Stimulated activated CD4-positive, alpha-beta T cell treated with anti-CD3 and anti-CD28 coated beads, Interleukin-12 subunit alpha, Interleukin-12 subunit beta, amount 100 ng/mL, for 4 hours (primary cell): ENCODE measurements at regions not wholly inside any gene's neighbourhood (a gene's known extent, or its start where the extent isn't known, plus 50 kb on each side); places are given as distances from the start of the nearest gene placed in this dataset.

ENCODE experiments used
- DNase-seq: peaks from one replicate; pipeline ENCODE4 v3.0.0-alpha.2; 2020

DNA sequence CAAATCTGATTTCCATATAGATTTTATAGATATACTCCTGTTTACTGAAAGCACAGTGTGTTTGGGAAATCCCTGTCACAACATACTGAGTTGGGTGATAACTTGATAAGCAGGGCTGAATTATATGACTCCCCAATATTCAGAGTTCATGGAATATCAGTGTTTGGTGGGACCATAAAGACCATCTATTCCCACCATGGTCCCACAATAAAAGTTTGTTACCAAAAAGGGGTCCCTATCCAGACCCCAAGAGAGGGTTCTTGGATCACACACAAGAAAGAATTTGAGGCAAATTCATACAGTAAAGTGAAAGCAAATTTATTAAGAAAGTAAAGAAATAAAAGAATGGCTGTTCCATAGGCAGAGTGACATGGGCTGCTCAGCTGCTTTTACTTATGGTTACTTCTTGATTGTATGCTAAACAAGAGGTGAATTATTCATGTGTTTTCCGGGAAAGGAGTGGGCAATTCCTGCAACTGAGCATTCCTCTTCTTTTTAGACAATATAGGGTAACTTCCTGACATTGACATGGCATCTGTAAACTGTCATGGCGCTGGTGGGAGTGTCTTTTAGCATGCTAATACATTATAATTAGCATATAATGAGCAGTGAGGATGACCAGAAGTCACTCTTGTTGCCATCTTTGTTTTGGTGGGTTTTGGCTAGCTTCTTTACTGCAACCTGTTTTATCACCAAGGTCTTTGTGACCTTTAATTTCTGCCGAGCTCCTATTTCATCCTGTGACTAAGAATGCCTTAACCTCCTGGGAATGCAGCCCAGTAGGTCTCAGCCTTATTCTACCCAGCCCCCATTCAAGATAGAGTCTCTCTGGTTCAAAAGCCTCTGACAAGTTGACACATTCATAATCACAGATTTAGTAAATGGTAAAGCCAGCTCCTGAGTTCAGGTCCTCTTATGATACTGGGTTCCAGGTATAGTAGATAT lies 240.6 kb upstream of the PDGFD start:
- no peak for DNase-seq

DNA sequence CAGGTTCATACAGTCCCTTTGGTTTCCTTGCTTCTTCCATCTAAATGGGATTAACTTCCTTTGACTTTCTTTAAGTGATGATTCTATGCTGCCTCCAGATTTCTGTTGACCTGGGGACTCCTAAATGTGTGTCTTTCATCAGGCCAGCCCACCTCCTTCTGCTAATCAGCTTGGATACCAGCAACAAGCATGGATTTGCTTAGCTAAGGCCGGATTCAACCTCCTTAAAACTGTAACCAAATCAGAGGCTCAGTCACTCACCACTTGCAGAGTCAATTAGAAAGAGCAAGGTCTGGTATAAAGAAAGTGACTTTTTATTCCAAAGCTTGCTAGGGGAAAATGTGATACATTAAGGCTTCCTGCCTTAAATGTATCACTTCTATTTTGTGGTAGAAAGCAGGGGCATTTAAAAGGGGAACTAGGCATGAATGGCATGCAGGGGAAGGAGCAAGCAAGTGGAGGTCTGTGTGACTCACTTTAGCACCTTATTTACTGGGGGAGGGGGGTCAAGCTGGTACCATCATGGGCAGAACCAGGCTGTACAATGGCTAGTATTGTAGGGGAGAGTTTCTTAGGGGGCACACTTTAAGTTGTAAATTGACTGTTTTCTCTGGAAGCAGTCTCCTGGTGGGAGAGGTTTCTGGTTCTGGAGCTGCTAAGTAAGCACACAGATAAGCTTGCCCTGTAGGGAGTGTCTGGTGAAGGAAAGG lies 239.0 kb upstream of the PDGFD start:
- no peak for DNase-seq

DNA sequence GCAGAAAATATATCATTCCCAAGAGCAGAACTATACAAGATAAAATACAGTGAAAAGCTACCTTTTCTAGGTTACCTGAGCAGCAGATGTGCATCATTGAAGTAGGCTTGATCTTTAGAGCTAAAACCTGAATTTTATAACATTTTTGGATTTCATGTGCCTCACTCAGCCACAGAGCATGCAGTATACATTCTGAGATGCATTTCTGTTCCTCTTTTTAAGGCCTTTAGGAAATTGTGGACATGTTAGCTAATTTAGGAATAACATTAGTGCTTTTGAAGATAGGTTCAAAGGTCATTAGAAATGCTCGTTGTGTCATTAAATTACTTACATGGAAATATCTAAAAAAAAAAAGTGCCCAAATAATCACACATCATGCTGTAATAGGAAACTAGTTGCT lies 230.6 kb upstream of the PDGFD start:
- no peak for DNase-seq

DNA sequence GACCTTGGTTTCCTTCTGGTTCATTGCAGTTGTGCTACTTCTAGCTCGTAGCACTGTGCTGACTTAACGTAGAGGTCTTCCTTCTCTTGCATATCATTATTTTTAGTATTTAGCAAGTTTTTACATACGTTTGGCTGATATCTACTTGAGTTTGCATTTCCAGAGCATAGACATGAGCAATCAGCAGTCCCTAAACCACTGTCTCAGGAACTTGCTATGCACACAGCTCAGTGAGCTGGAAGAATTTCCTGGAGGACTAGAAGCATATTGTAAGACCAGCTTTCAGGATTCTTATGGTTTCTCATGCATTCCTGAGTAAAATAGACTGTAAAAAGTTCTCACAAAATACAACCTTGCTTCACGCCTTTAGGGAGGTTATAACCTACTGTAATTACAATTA lies 226.7 kb upstream of the PDGFD start:
- no peak for DNase-seq

DNA sequence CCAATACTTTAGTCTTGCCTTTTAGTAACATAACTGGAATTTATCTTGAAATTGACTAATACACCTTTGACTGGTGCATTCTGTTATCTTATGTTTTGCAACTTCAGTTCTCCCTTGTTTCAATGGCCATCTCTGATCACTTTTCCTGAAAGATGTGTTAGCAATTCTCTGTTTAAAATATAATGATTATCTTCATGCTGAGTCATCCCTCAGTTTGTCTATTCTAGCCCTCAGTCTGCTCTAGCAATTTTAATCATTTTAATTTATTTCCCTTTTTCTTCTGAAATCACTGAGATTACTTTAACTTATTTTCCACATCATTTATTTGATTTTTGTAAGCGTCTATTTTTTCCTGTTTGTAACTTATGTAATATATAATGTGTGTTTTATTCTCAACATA lies 221.9 kb upstream of the PDGFD start:
- no peak for DNase-seq

DNA sequence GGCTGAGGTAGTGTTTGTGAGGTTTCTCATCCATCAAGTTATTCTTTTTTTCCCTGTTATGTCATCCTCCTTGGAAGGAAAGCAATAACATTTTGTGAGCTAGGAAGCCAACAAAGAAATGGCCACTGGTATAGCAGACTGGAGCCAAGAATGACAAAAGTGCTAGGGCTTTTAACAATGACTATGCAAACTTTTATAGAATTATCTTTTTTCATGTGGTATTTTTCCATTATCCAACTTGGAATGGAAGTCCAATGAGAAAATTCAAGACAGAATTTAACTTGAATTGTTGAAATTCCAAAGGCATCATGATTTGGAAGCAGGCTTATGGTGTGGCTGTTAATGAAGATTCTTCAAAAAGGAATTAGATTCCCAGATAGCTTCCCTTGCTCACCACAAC lies 216.4 kb upstream of the PDGFD start:
- DNase-seq, result no peak

DNA sequence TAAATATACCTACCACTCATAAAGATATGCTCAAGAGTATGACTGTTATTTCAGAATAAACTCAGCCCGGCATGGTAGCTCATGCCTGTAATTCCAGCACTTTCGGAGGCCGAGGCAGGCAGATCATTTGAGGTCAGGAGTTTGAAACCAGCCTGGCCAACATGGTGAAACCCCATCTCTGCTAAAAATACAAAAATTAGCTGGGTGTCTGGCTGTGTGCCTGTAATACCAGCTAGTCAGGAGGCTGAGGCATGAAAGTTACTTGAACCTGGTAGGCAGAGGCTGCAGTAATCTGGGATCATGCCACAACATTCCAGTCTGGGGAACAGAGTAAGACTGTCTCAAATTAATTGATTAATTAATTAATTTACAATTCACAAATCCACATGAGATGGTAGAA lies 208.2 kb upstream of the PDGFD start:
- no peak for DNase-seq

DNA sequence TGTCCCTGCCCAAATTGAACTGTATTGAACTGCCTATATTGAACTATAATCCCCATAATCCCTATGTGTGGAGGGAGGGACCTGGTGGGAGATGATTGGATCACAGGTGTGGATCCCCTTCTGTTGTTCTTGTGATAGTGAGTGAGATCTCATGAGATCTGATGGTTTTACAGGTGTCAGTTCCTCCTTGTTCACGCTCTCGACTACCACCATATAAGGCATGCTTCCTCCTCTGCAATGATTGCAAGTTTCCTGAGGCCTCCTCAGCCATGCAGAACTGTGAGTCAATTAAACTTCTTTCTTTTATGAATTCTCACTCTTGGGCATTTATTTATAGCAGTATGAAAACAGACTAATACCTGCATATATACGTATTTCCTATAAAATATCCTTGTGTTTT lies 206.5 kb upstream of the PDGFD start:
- no peak for DNase-seq

DNA sequence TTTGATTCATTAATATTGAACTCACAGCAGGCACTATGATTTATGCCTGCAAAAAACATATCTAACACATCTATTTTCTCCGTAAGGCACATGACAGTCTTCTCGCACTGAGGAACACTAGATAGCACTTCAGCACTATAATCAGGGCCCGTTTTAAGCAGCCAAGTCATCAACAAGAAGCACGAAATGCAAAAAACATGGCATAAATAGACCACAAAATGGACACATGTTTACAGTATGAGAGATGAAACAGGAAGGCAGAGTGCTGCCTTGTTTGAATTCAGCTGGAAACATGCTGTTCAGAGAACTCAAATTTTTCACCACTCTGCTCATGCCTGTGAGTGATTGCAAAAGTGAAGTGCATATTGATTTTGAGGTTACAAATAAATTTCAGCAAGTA lies 205.8 kb upstream of the PDGFD start:
- DNase-seq, result no peak

DNA sequence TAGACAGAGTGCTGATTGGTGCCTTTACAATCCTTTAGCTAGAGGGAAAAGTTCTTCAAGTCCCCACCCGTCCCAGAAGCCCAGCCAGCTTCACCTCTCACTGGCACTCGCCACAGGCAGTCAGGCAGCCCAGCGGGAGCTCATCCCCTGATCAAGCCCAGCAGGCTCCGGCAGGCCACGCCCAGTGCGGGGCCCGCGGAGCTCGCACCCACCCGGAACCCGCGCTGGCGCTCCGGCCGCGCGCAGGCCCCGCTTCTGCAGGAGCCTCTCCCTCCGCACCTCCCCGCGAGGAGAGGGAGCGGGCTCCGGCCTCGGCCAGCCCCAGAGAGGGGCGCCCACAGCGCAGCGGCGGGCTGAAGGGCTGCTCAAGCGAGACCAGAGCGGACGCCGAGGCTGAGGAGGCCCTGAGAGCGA lies 202.4 kb upstream of the PDGFD start:
- DNase-seq, result no peak

DNA sequence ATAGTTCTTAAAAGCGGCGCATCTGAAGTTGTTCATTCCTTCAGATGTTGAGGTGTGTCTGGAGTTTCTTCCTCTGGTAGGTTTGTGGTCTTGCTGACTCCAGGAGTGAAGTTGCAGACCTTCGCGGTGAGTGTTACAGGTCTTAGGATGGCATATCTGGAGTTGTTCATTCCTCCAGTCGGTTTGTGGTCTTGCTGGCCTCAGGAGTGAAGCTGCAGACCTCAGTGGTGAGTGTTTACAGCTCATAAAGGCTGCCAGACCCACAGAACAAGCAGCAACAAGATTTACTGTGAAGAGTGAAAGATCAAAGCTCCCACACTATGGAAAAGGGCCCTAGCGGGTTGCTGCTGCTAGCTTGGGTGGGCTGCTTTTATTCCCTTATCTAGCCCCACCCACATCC lies 201.7 kb upstream of the PDGFD start:
- DNase-seq, result no peak

DNA sequence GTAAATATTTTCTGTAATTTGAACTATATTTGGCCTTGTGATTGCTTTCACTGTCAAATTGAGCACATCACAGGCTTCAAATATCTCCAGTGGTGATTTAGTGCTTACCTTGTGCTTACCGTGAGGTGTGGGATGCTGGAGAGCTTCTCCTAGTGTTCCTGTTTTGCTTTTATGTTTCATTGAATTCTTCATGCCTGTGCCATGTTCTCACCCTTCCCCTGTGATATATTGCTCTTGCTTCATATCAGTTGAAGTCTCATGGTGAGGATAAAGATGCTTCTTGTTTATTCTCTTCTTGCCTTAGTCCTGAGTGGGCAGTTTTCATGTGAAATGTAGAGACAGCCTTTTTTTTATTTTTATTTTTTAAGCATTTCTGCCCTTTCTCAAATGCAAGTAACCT lies 198.0 kb upstream of the PDGFD start:
- DNase-seq, result no peak

DNA sequence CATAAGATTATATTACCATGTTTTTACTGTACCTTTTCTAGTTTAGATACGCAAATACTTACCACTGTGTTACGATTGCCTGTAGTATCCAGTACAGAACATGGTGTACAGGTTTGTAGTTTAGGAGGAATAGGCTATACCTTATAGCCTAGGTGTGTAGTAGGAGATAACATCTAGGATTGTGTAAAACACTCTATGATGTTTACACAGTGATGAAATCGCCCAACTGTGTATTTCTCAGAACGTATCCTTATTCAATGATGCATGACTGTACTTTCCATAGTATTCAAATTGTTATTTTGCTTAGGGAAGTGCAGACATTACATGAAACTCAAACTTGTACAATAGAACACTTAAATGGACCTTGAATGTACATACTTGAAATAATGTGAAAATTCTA lies 188.1 kb upstream of the PDGFD start:
- DNase-seq, result no peak

DNA sequence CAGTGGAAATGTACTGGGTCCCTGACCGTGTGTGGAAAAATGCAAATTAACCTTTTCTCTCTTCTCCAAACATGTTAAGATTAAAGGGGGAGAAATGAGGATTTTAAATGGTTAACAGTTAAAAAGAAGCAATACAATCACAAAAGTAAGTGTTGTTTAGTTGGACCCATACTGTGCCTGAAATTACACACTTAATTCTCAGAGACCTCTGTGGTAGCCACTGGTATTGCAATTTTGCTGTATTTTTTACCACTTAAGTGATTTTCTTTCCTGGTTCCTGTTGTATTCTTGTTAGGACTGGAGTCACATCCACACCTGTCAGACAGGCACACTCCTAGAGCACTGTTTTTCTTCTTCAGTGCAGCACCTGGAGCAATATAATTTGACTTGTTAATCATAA lies 179.6 kb upstream of the PDGFD start:
- no peak for DNase-seq

DNA sequence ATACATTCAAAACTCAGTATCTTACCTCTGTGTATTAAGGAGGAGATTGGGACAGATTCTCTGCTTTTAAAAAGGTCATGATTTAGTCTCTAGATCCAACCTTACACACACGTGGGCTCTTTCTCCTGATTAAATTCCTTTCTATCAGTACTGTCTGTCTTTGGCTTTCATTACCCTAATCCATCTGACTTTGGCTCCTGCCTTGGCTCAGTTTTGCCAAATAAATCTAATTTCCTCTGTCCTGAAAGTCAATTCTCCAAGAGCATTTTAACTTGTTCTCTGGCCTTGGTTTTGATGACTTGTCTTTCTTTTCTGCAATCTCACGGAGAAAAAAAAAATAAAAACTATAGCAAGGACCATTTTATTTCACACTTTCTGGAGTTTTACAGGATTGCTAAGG lies 176.6 kb upstream of the PDGFD start:
- no peak for DNase-seq

DNA sequence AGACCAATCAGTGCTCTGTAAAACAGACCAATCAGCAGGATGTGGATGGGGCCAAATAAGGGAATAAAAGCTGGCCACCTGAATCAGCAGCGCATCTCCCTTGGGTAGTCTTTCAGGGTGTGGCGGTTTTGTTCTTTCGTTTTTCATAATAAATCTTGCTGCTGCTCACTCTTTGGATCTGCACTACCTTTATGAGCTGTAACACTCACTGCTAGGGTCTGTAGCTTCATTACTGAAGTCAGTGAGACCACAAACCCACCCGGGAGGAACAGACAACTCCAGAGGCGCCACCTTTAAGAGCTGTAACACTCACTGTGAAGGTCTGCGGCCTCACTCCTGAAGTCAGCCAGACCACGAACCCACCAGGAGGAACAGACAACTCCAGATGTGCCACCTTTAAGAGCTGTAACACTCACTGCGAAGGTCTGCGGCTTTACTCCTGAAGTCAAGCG lies 175.5 kb upstream of the PDGFD start:
- no peak for DNase-seq

DNA sequence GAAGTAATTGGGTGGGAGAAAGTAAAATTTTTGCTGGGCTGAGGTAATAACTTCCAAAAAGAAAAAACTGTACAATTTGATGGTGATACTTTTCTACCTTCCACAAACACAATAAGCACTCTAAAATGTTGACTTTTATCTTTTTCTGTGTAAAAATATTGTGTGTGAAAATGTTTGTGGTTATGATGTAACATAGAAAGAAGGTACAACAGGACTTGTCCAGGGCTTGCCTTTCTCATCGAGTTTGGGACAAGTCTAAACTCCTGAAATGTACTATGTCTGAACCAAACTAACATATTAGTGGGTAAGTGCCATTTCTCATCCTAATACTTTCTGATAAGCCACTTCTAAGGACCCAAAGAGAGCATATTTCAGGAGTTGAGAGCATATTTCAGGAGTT lies 174.2 kb upstream of the PDGFD start:
- no peak for DNase-seq

DNA sequence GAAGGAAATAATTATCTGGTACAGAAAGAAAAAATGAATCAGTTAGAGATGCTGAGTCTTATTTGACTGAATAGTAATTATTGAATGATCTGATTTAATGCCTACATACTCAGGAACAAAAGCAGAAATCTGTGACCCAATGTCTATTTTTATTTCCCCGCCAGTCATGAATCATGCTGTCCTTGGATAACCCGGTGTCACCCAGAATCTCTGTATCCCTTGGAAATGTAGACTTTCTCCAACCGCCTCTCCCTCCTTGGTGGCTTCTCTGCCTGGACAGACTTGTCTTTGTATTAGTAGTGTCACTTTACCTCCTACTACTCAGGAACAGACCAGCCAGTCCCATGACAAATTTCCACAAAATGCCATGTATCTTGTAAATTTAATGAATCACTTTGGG lies 173.3 kb upstream of the PDGFD start:
- no peak for DNase-seq

DNA sequence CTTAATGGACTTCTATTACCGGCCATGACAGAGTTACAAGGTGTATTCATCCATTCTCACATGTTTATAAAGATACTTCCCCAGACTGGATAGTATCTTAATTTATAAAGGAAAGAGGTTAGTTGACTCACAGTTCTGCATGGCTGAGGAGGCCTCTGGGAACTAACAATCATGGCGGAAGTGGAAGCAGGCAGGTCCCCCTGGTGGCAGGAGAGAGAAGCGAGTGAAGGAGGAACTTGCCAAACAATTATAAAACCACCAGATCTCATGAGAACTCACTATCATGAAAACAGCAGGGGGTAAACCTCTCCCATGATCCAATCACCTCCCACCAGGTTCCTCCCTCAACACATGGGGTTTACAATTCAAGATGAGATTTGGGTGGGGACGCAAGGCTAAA lies 170.0 kb upstream of the PDGFD start:
- no peak for DNase-seq

DNA sequence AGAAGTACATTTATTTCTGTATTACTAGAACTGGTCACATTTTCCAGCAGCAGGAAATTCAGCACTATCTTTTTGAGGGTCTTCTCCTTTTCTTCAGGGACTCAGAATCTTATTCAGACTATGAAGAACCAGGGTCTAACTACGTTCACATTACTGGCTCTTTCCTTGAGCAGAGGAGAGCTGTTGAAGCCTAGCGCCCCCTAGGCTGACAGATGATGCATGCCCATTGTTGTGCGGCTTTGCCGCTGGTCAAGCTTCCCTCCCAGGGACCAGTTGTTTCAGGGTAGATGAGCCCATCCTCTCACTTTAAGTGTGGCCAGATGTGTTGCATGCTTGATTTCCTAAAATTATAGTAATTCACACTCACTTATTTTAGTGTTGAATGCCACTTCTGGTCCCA lies 168.2 kb upstream of the PDGFD start:
- no peak for DNase-seq

DNA sequence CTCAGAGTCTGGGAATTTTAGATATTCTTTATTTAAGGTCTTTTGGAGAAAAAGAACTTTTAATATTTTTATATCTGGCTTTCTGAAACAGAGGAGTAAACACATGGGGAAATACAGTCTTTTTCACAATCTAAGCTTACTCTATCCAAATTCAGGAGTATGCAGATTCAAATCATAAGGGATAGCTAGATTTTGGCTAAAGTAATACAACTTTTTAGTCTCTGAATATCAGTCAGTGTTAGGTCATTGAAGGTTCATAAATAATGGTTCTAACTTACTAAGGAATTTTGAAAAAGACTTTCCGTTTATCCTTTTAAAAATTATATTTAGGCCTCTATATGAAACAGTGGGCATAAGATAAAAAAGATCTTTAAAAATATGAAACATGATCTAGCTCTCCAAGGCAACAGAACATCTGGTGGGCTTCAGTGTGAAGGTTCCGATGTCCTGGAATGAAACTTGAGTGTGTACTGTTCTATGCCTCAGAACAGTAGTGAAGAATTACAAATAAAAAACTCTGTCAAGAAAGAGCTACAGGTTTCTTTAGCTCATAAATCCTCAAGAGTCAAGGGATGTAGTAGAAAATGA lies 165.2 kb upstream of the PDGFD start:
- DNase-seq, result no peak

DNA sequence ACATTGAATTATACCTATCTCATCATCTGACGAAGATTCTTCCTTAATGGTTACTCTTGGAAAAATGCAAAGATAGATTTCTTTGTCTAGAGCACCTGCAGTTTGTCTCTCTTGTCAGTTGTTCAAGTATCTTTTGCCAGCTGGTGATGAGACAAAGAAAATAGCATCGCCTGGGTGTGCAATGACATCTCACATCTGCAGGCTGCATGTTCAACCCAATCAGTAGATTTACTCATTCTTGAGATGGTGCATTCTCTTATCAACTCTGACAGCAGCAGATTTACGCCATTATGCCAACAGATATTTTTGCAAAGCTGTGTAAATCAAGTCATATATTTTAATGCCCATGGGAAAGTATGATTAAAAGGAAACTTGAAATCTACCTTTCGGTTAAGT lies 164.6 kb upstream of the PDGFD start:
- DNase-seq, result no peak

DNA sequence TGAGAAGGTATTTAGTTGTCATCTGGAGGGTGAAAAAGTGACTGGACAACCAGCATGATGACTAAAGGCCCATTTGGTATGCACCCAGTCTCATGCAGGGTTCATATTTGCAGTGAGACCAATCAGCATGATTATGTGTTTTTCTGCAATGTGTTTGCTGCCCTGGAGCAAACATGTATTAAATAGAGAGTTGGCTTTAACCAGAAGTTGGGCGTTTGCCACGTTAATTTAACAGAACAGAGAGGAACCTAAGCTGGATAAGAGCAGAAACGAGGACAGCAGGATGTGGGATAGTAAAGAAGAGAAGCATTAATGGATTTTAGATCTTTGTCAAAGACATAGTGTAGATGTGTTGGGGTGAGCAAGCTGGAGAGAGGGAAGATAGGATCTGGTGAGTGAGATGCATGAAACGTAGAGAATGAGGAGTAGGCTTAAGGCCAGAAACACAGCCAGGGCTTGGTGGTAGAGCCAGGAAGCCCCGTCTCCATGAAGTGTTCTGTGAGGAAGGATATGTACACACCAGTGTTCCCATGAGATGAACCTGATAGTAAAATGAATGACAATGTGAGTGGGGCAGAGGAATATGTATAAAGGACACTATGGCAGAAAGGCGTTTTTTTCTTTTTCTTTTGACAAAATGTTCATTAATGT lies 164.0 kb upstream of the PDGFD start:
- no peak for DNase-seq

DNA sequence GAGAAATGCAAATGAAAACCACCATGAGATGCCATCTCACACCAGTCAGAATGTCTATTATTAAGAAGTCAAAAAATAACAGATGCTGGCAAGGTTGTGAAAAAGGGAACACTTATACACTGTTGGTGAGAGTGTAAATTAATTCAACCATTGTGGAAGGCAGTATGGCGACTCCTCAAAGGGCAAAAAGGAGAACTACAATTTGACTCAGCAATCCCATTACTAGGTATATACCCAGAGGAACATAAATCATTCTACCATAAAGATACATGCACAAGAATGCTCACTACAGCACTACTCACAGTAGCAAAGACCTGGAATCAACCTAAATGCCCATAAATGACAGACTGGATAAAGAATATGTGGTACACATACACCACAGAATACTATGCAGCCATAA lies 161.1 kb upstream of the PDGFD start:
- DNase-seq, result no peak
